ENCODE measurements at regions not wholly inside any gene's neighbourhood (a gene's known extent, or its start where the extent isn't known, plus 50 kb on each side); places are given as distances from the start of the nearest gene placed in this dataset.

DNA sequence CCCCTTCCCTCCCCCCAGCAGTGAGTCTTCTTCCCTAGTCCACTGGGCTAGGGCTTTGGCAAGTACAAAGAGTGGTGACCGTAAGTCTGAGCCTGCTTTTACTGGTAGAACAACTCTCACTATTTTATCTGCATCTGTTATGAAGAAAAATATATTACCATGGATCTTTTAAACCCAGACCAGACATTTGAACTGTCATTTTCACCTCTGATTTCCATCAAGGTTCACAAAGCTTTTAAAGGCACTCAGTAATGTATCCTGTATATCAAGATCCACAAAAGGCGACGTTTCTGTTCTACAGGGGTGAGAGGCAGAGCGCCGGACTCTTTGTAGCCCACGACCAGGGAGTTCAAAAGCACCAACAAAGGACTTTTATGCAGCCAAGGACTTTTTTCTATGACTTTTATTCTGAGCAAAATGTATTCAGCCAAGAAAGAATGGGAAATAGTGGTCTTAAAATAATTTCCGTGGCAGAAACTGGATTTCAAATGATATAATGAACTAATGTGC is 388.3 kb downstream of the ANXA1 start:
- Histone ChIP-seq H3K27ac (no peak overlapping the region), H3K4me3 (no peak overlapping the region), H3K9me3 (no peaks in the 10 kb centered on the region), H3K36me3 (ENCODE audit: low read depth, missing control alignments) (no peaks in the 10 kb centered on the region), H3K4me1 (no peaks in the 10 kb centered on the region), H3K27me3 (no peaks in the 10 kb centered on the region)
- intact Hi-C loops (cut with DNase I; ENCODE audit: low total_unique reads) = no loop called here
- TF ChIP-seq POLR2A (IDR thresholded peaks at IDR 0.05) (no peak), CTCF (IDR thresholded peaks at IDR 0.05) (no peak)
- 81 to 82% methylated on average over 7 of the region's 7 CpGs for WGBS, 2 donors
- no peak for DNase-seq

- Histone ChIP-seq H3K4me1 (no peaks in the 10 kb centered on the region), H3K9me3 (no peaks in the 10 kb centered on the region), H3K4me3 (no peak overlapping the region), H3K27ac (no peak overlapping the region), H3K36me3 (ENCODE audit: low read depth, missing control alignments) (no peaks in the 10 kb centered on the region), H3K27me3 (no peaks in the 10 kb centered on the region)
- no peak for DNase-seq
- intact Hi-C loops (cut with DNase I; ENCODE audit: low total_unique reads) = no loop called here
- TF ChIP-seq POLR2A (IDR thresholded peaks at IDR 0.05) (no peak), CTCF (IDR thresholded peaks at IDR 0.05) (no peak)
- 42 to 45% methylated on average over 2 of the region's 2 CpGs for WGBS, 2 donors
Observed at GRCh38 chr9:73541923-73542322, 390.3 kb downstream of the ANXA1 start.

DNA sequence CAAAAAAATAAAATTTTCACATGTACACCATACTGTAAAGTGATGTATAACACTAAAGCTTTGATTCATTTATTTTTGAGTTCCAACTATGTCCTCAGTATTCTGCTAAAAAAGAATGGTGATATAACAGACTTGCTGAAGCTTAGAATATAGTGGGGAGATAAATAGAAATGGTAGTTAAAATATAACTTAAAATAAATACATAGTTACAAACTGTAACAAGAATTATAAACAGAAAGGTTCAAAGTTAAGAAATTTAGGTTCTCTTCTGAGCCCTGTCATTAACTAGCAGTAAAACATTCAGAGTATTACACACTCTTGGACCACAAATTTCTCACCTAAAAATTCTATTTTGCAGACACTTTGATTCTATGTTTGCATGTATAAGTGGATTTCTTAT is 392.1 kb downstream of the ANXA1 start:
- no peaks in the 10 kb centered on the region for H3K36me3 ChIP-seq (ENCODE audit: low read depth, missing control alignments)
- no peak for TF ChIP-seq POLR2A (IDR thresholded peaks at IDR 0.05)
- H3K4me3 ChIP-seq = no peak overlapping the region
- intact Hi-C loops (cut with DNase I; ENCODE audit: low total_unique reads) = no loop called here
- H3K27me3 ChIP-seq = no peaks in the 10 kb centered on the region
- no peak for DNase-seq
- H3K27ac ChIP-seq = no peak overlapping the region
- no peaks in the 10 kb centered on the region for H3K4me1 ChIP-seq
- no peaks in the 10 kb centered on the region for H3K9me3 ChIP-seq

DNA sequence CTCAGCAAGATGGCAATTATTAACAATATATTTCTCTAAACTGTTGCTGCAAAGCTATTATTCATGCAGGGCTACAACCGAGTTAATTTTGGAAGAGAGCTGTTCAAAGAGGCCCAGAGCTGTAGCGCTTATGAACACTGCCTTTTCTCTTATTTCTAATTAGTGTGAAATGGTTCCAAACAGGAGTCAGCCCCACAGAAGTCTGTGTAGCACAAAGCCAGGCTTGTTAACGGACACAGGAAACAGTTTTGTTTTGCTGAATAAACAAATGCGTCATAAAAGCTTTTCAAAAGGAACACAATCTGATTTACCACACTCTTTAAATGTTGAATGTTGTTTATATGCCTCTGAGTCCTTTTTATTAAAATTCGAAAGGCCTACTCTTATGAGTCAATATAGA is 396.5 kb downstream of the ANXA1 start:
- WGBS, 2 donors = 56 to 57% methylated on average over 5 of the region's 5 CpGs
- Histone ChIP-seq H3K4me3 (no peak overlapping the region), H3K4me1 (no peaks in the 10 kb centered on the region), H3K9me3 (no peaks in the 10 kb centered on the region), H3K36me3 (ENCODE audit: low read depth, missing control alignments) (no peaks in the 10 kb centered on the region), H3K27ac (no peak overlapping the region), H3K27me3 (no peaks in the 10 kb centered on the region)
- intact Hi-C loops (cut with DNase I; ENCODE audit: low total_unique reads) = no loop called here
- no peak for DNase-seq
- TF ChIP-seq CTCF (IDR thresholded peaks at IDR 0.05) (no peak), POLR2A (IDR thresholded peaks at IDR 0.05) (no peak)

GRCh38 chr9:73549991-73550390 is 398.3 kb downstream of the ANXA1 start:
- H3K27me3 ChIP-seq = no peaks in the 10 kb centered on the region
- no peaks in the 10 kb centered on the region for H3K4me1 ChIP-seq
- intact Hi-C loops (cut with DNase I; ENCODE audit: low total_unique reads) = no loop called here
- DNase-seq = no peak
- no peak overlapping the region for H3K27ac ChIP-seq
- no peaks in the 10 kb centered on the region for H3K36me3 ChIP-seq (ENCODE audit: low read depth, missing control alignments)
- TF ChIP-seq POLR2A (IDR thresholded peaks at IDR 0.05) (no peak), CTCF (IDR thresholded peaks at IDR 0.05) (no peak)
- 69 to 80% methylated on average over 1 of the region's 1 CpG for WGBS, 2 donors
- no peaks in the 10 kb centered on the region for H3K9me3 ChIP-seq
- no peak overlapping the region for H3K4me3 ChIP-seq

All from testis (tissue), 2 donors.